Lung (tissue), 11 donors: ENCODE measurements at regions not wholly inside any gene's neighbourhood (a gene's known extent, or its start where the extent isn't known, plus 50 kb on each side); places are given as distances from the start of the nearest gene placed in this dataset.
A peak's percentile ranks its signal among the peaks of the same experiment; 100 is the strongest.

Source experiments
- ATAC-seq: fragments of 200-7000 bp; cut with Tn5 transposase; one replicate; pipeline ENCODE4 v1.9.1; 2020; ENCODE audit warnings: moderate number of reproducible peaks; ENCODE audit not compliant: insufficient read depth, low FRiP score
- DNase-seq, 3 donors: peaks; one replicate each; pipeline ENCODE4 v3.0.0-alpha.2; 2013 to 2017
- H3K27ac ChIP-seq, 2 donors: one replicate each; pipeline ENCODE4 v1.5.1; 2013; ENCODE audit warnings: mild to moderate bottlenecking in 2 of 2, moderate library complexity in 2 of 2, control low read depth in 1 of 2, inconsistent platforms in 1 of 2, low read depth in 1 of 2, low read length in 1 of 2
- H3K27me3 ChIP-seq, 3 donors: one replicate each; pipeline ENCODE4 v1.5.1; 2013; ENCODE audit warnings: low read length in 2 of 3; ENCODE audit not compliant: control insufficient read depth in 3 of 3, insufficient read depth in 3 of 3
- H3K36me3 ChIP-seq, 4 donors: one replicate each; pipeline ENCODE4 v1.5.1; 2013; ENCODE audit warnings: low read length in 4 of 4, mild to moderate bottlenecking in 1 of 4, moderate library complexity in 1 of 4; ENCODE audit not compliant: control insufficient read depth in 4 of 4, insufficient read depth in 4 of 4
- H3K4me1 ChIP-seq, 5 donors: one replicate each; pipeline ENCODE4 v1.5.1; 2013; ENCODE audit warnings: low read length in 5 of 5, mild to moderate bottlenecking in 2 of 5, moderate library complexity in 1 of 5; ENCODE audit not compliant: control insufficient read depth in 5 of 5, insufficient read depth in 5 of 5
- H3K4me3 ChIP-seq: one replicate; pipeline ENCODE4 v1.5.1; 2013; ENCODE audit warnings: mild to moderate bottlenecking, control low read depth, moderate library complexity
- H3K9ac ChIP-seq, 2 donors: one replicate each; pipeline ENCODE4 v1.5.1; 2013; ENCODE audit warnings: low read length in 2 of 2, control low read depth in 1 of 2; ENCODE audit not compliant: insufficient read depth in 1 of 2
- H3K9me3 ChIP-seq, 4 donors: one replicate each; pipeline ENCODE4 v1.5.1; 2013; ENCODE audit warnings: low read length in 3 of 4, mild to moderate bottlenecking in 1 of 4, moderate library complexity in 1 of 4; ENCODE audit not compliant: control insufficient read depth in 4 of 4, insufficient read depth in 3 of 4
- WGBS, 2 donors: extraction: QIAGEN DNeasy Blood & Tissue Kit; methylation state at CpG; one replicate each; pipeline ENCODE4 v1.1.7; 2013; 5-methylcytosine and 5-hydroxymethylcytosine counted together
- TF ChIP-seq, protein P1 (sequence below): IDR thresholded peaks from 2 replicates; pipeline ENCODE4 v1.5.1; 2012; ENCODE audit warnings: mild to moderate bottlenecking; ENCODE audit errors: control extremely low read depth, extremely low read depth
- donor health status: control.
- donor health status: control.
- donor health status: Bipolar disorder and iron deficiency.
- donor health status: healthy.
- donor health status: DM: yes; HTN: yes; CAD: no.

DNA sequence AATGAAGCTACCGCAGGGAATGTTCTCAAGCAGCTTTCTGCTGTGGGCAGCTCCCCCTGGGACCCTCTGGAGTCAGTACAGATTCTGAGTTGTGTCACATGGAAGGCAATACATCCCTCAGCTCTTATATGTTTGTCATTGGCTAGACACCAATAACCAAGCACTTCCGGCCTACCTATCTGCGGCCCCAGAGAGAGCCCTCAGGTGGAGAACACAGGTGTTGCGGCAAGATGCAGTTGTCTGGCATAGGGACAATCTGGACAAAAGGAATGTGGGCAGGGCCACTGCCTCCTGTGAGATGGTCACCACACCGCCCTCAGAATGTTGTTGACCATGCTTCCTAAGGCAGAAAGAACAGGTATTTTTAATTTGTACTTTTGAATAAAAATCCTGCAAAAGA, 118.7 kb downstream of the BRMS1L start:
- Histone ChIP-seq H3K27me3 (no peaks in the 10 kb centered on the region), H3K9ac (no peak overlapping the region), H3K27ac (no peak overlapping the region), H3K9me3 (no peaks in the 10 kb centered on the region), H3K36me3 (no peaks in the 10 kb centered on the region), H3K4me3 (no peak overlapping the region), H3K4me1 (peaks cover 0 to 7% (median 0%) of the 10 kb centered on the region in 5 donors)
- ATAC-seq: no peak
- TF ChIP-seq, protein P1, sequence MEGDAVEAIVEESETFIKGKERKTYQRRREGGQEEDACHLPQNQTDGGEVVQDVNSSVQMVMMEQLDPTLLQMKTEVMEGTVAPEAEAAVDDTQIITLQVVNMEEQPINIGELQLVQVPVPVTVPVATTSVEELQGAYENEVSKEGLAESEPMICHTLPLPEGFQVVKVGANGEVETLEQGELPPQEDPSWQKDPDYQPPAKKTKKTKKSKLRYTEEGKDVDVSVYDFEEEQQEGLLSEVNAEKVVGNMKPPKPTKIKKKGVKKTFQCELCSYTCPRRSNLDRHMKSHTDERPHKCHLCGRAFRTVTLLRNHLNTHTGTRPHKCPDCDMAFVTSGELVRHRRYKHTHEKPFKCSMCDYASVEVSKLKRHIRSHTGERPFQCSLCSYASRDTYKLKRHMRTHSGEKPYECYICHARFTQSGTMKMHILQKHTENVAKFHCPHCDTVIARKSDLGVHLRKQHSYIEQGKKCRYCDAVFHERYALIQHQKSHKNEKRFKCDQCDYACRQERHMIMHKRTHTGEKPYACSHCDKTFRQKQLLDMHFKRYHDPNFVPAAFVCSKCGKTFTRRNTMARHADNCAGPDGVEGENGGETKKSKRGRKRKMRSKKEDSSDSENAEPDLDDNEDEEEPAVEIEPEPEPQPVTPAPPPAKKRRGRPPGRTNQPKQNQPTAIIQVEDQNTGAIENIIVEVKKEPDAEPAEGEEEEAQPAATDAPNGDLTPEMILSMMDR: no peak
- no peak for DNase-seq
- WGBS, 2 donors: 69 to 79% methylated on average over 5 of the region's 5 CpGs

DNA sequence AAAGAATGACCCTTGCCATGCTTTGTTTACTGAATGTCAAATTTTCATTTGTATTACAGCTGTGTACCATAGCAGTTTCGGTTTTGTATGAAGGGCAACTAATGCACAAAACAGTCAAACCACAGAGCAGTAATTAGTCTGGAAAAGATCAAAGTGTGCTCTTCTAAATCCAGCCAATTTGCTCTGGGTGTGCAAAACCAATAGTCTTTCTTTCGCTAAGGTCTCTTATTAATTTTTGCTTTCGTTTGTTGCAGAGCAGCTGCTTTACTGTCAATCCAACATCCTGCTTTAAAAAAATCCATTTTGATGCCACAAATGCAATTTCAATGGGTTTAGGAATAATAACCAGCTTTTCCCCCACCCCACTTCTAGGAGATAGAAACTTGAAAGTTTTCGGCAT, 114.2 kb downstream of the BRMS1L start:
- Histone ChIP-seq H3K36me3 (no peaks in the 10 kb centered on the region), H3K27me3 (no peaks in the 10 kb centered on the region), H3K4me3 (no peak overlapping the region), H3K9ac (peak overlapping the region in 1 of 2 donors; percentile 8), H3K9me3 (no peaks in the 10 kb centered on the region), H3K27ac (no peak overlapping the region), H3K4me1 (peaks cover 0 to 7% (median 0%) of the 10 kb centered on the region in 5 donors)
- WGBS, 2 donors: 49 to 59% methylated on average over 4 of the region's 4 CpGs
- ATAC-seq (no peak), DNase-seq (peak in 2 of 3 donors; percentile 28)
- TF ChIP-seq, protein P1: no peak

DNA sequence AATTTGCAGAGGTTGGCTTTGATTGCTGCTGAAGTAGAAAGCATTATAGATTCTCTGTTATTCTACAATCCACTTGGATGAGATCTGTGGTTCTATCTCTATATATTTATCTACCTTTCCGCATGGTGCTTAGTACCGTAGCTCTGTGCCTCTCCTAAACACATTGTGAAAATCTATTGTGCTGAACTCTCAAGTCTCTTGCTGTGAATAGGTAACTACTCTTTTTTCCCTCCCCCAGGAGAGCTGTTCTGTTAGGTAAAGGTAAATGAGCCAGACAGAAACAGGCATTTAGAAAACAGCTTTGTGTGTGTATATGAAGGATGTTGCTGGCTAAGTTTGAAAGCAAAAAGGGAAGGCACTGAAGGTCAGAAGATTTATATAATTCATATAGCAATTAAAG, 112.6 kb downstream of the BRMS1L start:
- ATAC-seq (no peak), DNase-seq (no peak)
- H3K27me3 ChIP-seq: no peaks in the 10 kb centered on the region
- TF ChIP-seq, protein P1: no peak
- H3K4me1 ChIP-seq: peaks cover 0 to 7% (median 0%) of the 10 kb centered on the region in 5 donors
- H3K4me3 ChIP-seq: no peak overlapping the region
- WGBS, 2 donors: 79 to 82% methylated on average over 2 of the region's 2 CpGs
- H3K9me3 ChIP-seq: no peaks in the 10 kb centered on the region
- H3K27ac ChIP-seq: no peak overlapping the region
- no peaks in the 10 kb centered on the region for H3K36me3 ChIP-seq
- no peak overlapping the region for H3K9ac ChIP-seq

DNA sequence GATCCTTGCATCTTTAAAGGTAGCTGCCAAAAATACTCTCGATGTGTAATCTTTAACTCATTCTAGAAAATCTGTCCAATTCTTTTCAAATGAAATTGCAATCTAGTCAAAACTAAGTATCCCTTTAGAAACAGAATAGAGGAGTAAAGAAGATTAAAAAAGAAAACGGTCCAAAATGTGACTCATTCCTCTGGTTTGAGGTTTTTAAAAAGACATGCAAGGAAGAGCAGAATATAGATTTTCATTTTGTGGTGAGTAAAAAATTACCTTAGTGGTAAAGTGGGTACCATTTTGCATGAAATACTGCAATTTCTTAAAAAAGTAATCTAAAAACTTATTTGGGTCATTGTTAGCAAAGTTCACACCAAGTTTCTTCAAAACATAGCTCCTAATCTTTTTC, 108.4 kb downstream of the BRMS1L start:
- Histone ChIP-seq H3K9ac (no peak overlapping the region), H3K27me3 (no peaks in the 10 kb centered on the region), H3K4me3 (no peak overlapping the region), H3K27ac (no peak overlapping the region), H3K9me3 (no peaks in the 10 kb centered on the region), H3K36me3 (no peaks in the 10 kb centered on the region), H3K4me1 (peaks cover 0 to 9% (median 0%) of the 10 kb centered on the region in 5 donors)
- TF ChIP-seq, protein P1: no peak
- DNase-seq (no peak), ATAC-seq (no peak)
- 68 to 83% methylated on average over 2 of the region's 2 CpGs for WGBS, 2 donors
